ENCODE measurements at regions not wholly inside any gene's neighbourhood (a gene's known extent, or its start where the extent isn't known, plus 50 kb on each side); places are given as distances from the start of the nearest gene placed in this dataset.

DNA sequence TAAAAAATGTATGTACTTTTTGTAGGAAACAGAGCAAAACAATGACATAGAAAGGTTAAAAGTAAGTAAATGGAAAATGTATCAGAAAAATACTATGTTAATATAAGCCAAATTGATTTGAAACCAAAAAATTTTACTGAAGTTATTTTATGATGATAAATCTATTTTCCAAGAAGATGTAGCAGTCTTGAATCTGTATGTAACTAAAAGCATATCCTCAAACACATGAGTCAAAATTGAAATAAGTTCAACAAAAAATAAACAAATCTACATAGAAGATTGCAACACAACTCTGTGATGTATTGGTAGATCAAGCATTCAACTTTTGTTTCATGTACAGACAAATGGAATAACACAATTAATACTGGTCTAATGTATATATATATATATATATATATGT is 450.0 kb downstream of the SPRY1 start:
- Histone ChIP-seq H3K27me3 (ENCODE audit: insufficient read depth, low read depth) (no peaks in the 10 kb centered on the region), H4K20me1 (ENCODE audit: insufficient read depth) (no peaks in the 10 kb centered on the region), H3K4me1 (ENCODE audit: low read depth, poor library complexity, severe bottlenecking) (no peaks in the 10 kb centered on the region), H3K36me3 (ENCODE audit: insufficient read depth) (no peaks in the 10 kb centered on the region), H3K79me2 (ENCODE audit: insufficient read depth, low read depth) (no peaks in the 10 kb centered on the region), H3K9ac (no peak overlapping the region), H3K4me3 (IDR thresholded peaks at IDR 0.05; ENCODE audit: insufficient read depth, low read depth, low read length) (no peak overlapping the region), H3K27ac (no peak overlapping the region), H3K4me2 (no peak overlapping the region), H2AFZ (ENCODE audit: low read depth) (no peak overlapping the region)
- TF ChIP-seq, protein P1, sequence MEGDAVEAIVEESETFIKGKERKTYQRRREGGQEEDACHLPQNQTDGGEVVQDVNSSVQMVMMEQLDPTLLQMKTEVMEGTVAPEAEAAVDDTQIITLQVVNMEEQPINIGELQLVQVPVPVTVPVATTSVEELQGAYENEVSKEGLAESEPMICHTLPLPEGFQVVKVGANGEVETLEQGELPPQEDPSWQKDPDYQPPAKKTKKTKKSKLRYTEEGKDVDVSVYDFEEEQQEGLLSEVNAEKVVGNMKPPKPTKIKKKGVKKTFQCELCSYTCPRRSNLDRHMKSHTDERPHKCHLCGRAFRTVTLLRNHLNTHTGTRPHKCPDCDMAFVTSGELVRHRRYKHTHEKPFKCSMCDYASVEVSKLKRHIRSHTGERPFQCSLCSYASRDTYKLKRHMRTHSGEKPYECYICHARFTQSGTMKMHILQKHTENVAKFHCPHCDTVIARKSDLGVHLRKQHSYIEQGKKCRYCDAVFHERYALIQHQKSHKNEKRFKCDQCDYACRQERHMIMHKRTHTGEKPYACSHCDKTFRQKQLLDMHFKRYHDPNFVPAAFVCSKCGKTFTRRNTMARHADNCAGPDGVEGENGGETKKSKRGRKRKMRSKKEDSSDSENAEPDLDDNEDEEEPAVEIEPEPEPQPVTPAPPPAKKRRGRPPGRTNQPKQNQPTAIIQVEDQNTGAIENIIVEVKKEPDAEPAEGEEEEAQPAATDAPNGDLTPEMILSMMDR (conservative IDR thresholded peaks at IDR 0.05; ENCODE audit: low read depth, low read length), result no peak

DNA sequence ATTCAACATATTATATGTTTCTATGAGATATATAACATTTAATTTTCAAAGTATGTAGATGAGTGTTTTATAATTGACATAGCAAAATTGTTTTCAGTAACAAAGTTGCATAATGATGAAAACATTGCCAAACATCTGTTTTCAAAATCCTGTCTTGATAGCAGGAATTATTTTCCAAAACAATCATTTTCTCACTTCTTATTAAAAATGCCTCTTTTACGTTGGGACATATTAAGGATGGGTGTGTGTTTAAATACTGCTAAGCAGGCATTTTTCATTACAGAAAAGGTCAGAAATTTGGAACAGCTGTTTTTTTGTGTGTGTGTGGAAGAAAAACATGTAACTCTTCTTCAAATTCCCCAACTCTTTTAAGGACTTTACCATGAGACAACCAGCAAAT is 452.0 kb downstream of the SPRY1 start:
- no peaks in the 10 kb centered on the region for H3K27me3 ChIP-seq (ENCODE audit: insufficient read depth, low read depth)
- H3K4me3 ChIP-seq (IDR thresholded peaks at IDR 0.05; ENCODE audit: insufficient read depth, low read depth, low read length), result no peak overlapping the region
- H3K4me1 ChIP-seq (ENCODE audit: low read depth, poor library complexity, severe bottlenecking), result no peaks in the 10 kb centered on the region
- H3K27ac ChIP-seq, result no peak overlapping the region
- H3K36me3 ChIP-seq (ENCODE audit: insufficient read depth), result no peaks in the 10 kb centered on the region
- TF ChIP-seq, protein P1 (conservative IDR thresholded peaks at IDR 0.05; ENCODE audit: low read depth, low read length), result no peak
- H3K4me2 ChIP-seq, result no peak overlapping the region
- H3K9ac ChIP-seq, result no peak overlapping the region
- H2AFZ ChIP-seq (ENCODE audit: low read depth), result no peak overlapping the region
- no peaks in the 10 kb centered on the region for H3K79me2 ChIP-seq (ENCODE audit: insufficient read depth, low read depth)
- no peaks in the 10 kb centered on the region for H4K20me1 ChIP-seq (ENCODE audit: insufficient read depth)

DNA sequence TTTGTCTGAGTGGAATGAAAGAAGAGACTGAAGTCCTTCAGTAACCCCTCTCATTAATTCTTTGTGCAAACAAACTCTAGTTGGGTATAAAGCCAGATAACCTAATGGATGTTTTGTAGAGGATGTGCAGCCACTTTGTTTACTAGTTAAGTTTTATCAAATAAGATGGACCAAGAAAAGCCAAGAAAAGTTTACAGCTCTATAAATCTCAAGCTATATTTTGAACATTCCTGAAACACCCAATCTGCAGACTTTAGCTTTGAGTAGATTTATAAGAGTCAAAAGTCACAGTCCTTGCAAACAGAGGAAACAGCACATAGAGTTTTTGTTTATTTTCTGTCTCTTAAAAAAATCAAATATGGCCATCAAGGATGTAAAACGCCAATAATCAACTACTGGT is 452.9 kb downstream of the SPRY1 start:
- TF ChIP-seq, protein P1 (conservative IDR thresholded peaks at IDR 0.05; ENCODE audit: low read depth, low read length), result no peak
- H3K4me1 ChIP-seq (ENCODE audit: low read depth, poor library complexity, severe bottlenecking), result no peaks in the 10 kb centered on the region
- no peaks in the 10 kb centered on the region for H3K79me2 ChIP-seq (ENCODE audit: insufficient read depth, low read depth)
- no peak overlapping the region for H3K27ac ChIP-seq
- no peak overlapping the region for H2AFZ ChIP-seq (ENCODE audit: low read depth)
- H3K9ac ChIP-seq, result no peak overlapping the region
- no peaks in the 10 kb centered on the region for H4K20me1 ChIP-seq (ENCODE audit: insufficient read depth)
- H3K4me2 ChIP-seq, result no peak overlapping the region
- no peak overlapping the region for H3K4me3 ChIP-seq (IDR thresholded peaks at IDR 0.05; ENCODE audit: insufficient read depth, low read depth, low read length)
- H3K27me3 ChIP-seq (ENCODE audit: insufficient read depth, low read depth), result no peaks in the 10 kb centered on the region
- H3K36me3 ChIP-seq (ENCODE audit: insufficient read depth), result no peaks in the 10 kb centered on the region

DNA sequence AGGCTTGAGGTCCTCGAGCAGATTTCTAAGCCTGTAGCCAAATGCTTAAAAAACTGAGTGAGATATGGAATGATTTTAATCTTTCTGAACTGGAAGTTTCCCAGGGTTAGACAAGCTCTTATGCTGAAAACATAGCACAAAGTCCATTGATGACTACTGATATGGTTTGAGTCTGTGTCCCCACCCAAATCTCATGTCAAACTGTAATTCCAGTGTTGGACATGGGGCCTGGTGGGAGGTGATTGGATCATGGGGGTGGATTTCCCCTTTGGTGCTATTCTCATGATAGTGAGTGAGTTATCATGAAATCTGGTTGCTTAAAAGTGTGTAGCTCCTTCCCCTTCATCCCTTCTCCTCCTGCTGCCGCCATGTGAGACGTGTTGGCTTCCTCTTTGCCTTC is 454.9 kb downstream of the SPRY1 start:
- TF ChIP-seq, protein P1 (conservative IDR thresholded peaks at IDR 0.05; ENCODE audit: low read depth, low read length), result no peak
- no peaks in the 10 kb centered on the region for H3K79me2 ChIP-seq (ENCODE audit: insufficient read depth, low read depth)
- H3K36me3 ChIP-seq (ENCODE audit: insufficient read depth), result no peaks in the 10 kb centered on the region
- H3K4me2 ChIP-seq, result no peak overlapping the region
- no peak overlapping the region for H3K27ac ChIP-seq
- no peak overlapping the region for H3K4me3 ChIP-seq (IDR thresholded peaks at IDR 0.05; ENCODE audit: insufficient read depth, low read depth, low read length)
- H4K20me1 ChIP-seq (ENCODE audit: insufficient read depth), result no peaks in the 10 kb centered on the region
- H2AFZ ChIP-seq (ENCODE audit: low read depth), result no peak overlapping the region
- H3K27me3 ChIP-seq (ENCODE audit: insufficient read depth, low read depth), result no peaks in the 10 kb centered on the region
- H3K4me1 ChIP-seq (ENCODE audit: low read depth, poor library complexity, severe bottlenecking), result no peaks in the 10 kb centered on the region
- H3K9ac ChIP-seq, result no peak overlapping the region

DNA sequence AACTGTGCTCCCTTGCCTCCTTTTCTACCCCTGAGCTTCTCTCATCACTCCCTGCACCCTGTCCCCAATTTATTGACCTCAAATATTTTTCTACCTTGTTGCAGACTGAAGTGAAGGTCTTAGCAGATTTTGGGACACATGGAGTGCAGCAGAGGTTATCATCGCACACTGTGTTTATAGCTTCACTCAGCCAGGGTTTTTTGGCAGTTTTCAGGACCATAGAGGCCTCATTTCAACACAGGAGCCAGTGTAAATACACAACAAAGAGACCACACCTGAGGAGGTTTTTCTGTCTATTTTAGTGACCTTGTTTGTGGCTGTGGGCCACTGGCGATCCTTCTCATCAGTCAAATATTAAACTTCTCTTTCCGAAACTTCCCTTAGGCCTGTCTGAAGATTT is 457.1 kb downstream of the SPRY1 start:
- Histone ChIP-seq H3K27ac (no peak overlapping the region), H3K79me2 (ENCODE audit: insufficient read depth, low read depth) (no peaks in the 10 kb centered on the region), H3K9ac (no peak overlapping the region)

More for the DNA sequence above, 457.1 kb downstream of the SPRY1 start:
- Histone ChIP-seq H3K4me2 (no peak overlapping the region), H3K4me1 (ENCODE audit: low read depth, poor library complexity, severe bottlenecking) (no peaks in the 10 kb centered on the region), H3K36me3 (ENCODE audit: insufficient read depth) (no peaks in the 10 kb centered on the region), H3K27me3 (ENCODE audit: insufficient read depth, low read depth) (no peaks in the 10 kb centered on the region), H4K20me1 (ENCODE audit: insufficient read depth) (no peaks in the 10 kb centered on the region), H3K4me3 (IDR thresholded peaks at IDR 0.05; ENCODE audit: insufficient read depth, low read depth, low read length) (no peak overlapping the region), H2AFZ (ENCODE audit: low read depth) (no peak overlapping the region)
- TF ChIP-seq, protein P1 (conservative IDR thresholded peaks at IDR 0.05; ENCODE audit: low read depth, low read length), result no peak

All from KMS-11 (cell line).